AG04450 (cell line): ENCODE measurements at regions not wholly inside any gene's neighbourhood (a gene's known extent, or its start where the extent isn't known, plus 50 kb on each side); places are given as distances from the start of the nearest gene placed in this dataset.

Experiments
- CTCF ChIA-PET: fragments of 300-600, 350-600 bp; formaldehyde crosslinking; extraction: SDS; loops from one replicate; lab custom pipeline; 2022; ENCODE audit warnings: antibody characterized with exemption, inconsistent platforms; lab: Charles Lee
- POLR2A ChIA-PET: fragments of 350-600 bp; formaldehyde crosslinking; extraction: SDS; loops from one replicate; lab custom pipeline; 2021; ENCODE audit warnings: antibody characterized with exemption, inconsistent platforms; lab: Yijun Ruan, JAX
- DNase-seq: peaks from one replicate; pipeline ENCODE4 v3.0.0-alpha.2; 2011; ENCODE audit warnings: low read depth, low spot score
- H3K27ac ChIP-seq: one replicate; pipeline ENCODE4 v1.5.1; 2012; ENCODE audit warnings: low read depth, low read length, control low read depth
- H3K27me3 ChIP-seq: one replicate; pipeline ENCODE4 v1.6.0; 2012; ENCODE audit warnings: low read length; ENCODE audit not compliant: control insufficient read depth, insufficient read depth
- H3K4me3 ChIP-seq: 2 replicates; pipeline ENCODE4 v1.5.1; 2011; ENCODE audit warnings: mild to moderate bottlenecking, low read depth, low read length, control low read depth
- H3K9me3 ChIP-seq: 2 replicates; pipeline ENCODE4 v1.5.1; 2012; ENCODE audit warnings: low read length; ENCODE audit not compliant: control insufficient read depth, insufficient read depth
- CTCF ChIP-seq: IDR thresholded peaks from 2 replicates; pipeline ENCODE4 v1.5.1; 2011; ENCODE audit warnings: low read depth, low read length, control low read depth, inconsistent platforms

- ChIA-PET CTCF (interaction anchor here (0.5 to 0.6 kb wide), 2 partner anchors 210 to 423 kb away, joined by 3 read pairs; no protein-coding TSS in a partner anchor), POLR2A (interaction anchor here (0.6 to 1.4 kb wide), 8 partner anchors 20 to 253 kb away, joined by 3 to 13 read pairs (median 4); partner anchors contain the start of gene SLC44A1)
- Histone ChIP-seq H3K27ac (peak overlapping the region; percentile 96), H3K9me3 (no peaks in the 10 kb centered on the region), H3K27me3 (no peaks in the 10 kb centered on the region), H3K4me3 (peak overlapping the region; percentile 81)
- no peak for TF ChIP-seq CTCF
- DNase-seq, result peak; percentile 51
These were observed 63.4 kb upstream of the ABCA1 start for GRCh38 chr9:104991144-104991953.

GRCh38 chr9:104992659-104993058 is 64.7 kb upstream of the ABCA1 start:
- no peak for TF ChIP-seq CTCF
- POLR2A ChIA-PET, result interaction anchor here (1.1 to 1.4 kb wide), 2 partner anchors 23 to 72 kb away, joined by 3 to 4 read pairs; no protein-coding TSS in a partner anchor
- Histone ChIP-seq H3K27me3 (no peaks in the 10 kb centered on the region), H3K27ac (peak overlapping the region; percentile 42), H3K9me3 (no peaks in the 10 kb centered on the region), H3K4me3 (no peak overlapping the region)
- CTCF ChIA-PET, result no interaction called here
- DNase-seq, result peak; percentile 48

- Histone ChIP-seq H3K27ac (peak overlapping the region; percentile 52), H3K9me3 (no peaks in the 10 kb centered on the region), H3K27me3 (no peaks in the 10 kb centered on the region), H3K4me3 (no peak overlapping the region)
- CTCF ChIA-PET, result interaction anchor here (1.1 kb wide), 1 partner anchor 130 kb away, joined by 4 read pairs; no protein-coding TSS in a partner anchor
- POLR2A ChIA-PET, result interaction anchor here (0.6 to 1.4 kb wide), 4 partner anchors 22 to 71 kb away, joined by 3 to 4 read pairs (median 3); no protein-coding TSS in a partner anchor
- TF ChIP-seq CTCF, result no peak
- DNase-seq, result no peak
These were observed 65.5 kb upstream of the ABCA1 start for GRCh38 chr9:104993291-104993963.

GRCh38 chr9:104997536-104997935 is 69.6 kb upstream of the ABCA1 start:
- ChIA-PET POLR2A (no interaction called here), CTCF (interaction anchor here (1.3 kb wide), 1 partner anchor 418 kb away, joined by 3 read pairs; no protein-coding TSS in a partner anchor)
- Histone ChIP-seq H3K27ac (no peak overlapping the region), H3K4me3 (no peak overlapping the region), H3K9me3 (no peaks in the 10 kb centered on the region), H3K27me3 (no peaks in the 10 kb centered on the region)
- TF ChIP-seq CTCF, result no peak
- no peak for DNase-seq
